HEK293 (cell line): ENCODE measurements at regions not wholly inside any gene's neighbourhood (a gene's known extent, or its start where the extent isn't known, plus 50 kb on each side); places are given as distances from the start of the nearest gene placed in this dataset.

Source experiments
- CTCF ChIA-PET: fragments of 350-600 bp; formaldehyde crosslinking; extraction: SDS; loops from one replicate; lab custom pipeline; 2021; ENCODE audit warnings: antibody characterized with exemption; lab: Yijun Ruan, JAX
- POLR2A ChIA-PET: fragments of 300-600 bp; formaldehyde crosslinking; extraction: SDS; loops from one replicate; lab custom pipeline; 2020; ENCODE audit warnings: antibody characterized with exemption, inconsistent platforms; lab: Yijun Ruan, JAX
- H3K27ac ChIP-seq: fragments of 200-500 bp; sonication (Bioruptor generic); 2 replicates; pipeline ENCODE4 v1.5.1; 2014; ENCODE audit warnings: low read depth, low read length, control low read depth, inconsistent platforms; ENCODE audit errors: extremely low read depth
- H3K36me3 ChIP-seq, 2 experiments: fragments of 200-500 bp in 1 of 2; sonication (Bioruptor generic) in 1 of 2; 1 replicate in 1 of 2; 2 replicates in 1 of 2; pipeline ENCODE4 v1.5.1; 2014 to 2017; ENCODE audit warnings: inconsistent platforms in 2 of 2, low read length in 2 of 2; ENCODE audit not compliant: control insufficient read depth in 2 of 2, insufficient read depth in 1 of 2
- H3K4me1 ChIP-seq: fragments of 200-500 bp; sonication (Bioruptor generic); 2 replicates; pipeline ENCODE4 v1.5.1; 2014; ENCODE audit warnings: mild to moderate bottlenecking, low read length, inconsistent platforms; ENCODE audit not compliant: control insufficient read depth, insufficient read depth
- H3K4me3 ChIP-seq: 2 replicates; pipeline ENCODE4 v1.5.1; 2011; ENCODE audit warnings: low read depth, mild to moderate bottlenecking, control low read depth, low read length, moderate library complexity
- H3K9me3 ChIP-seq: fragments of 200-500 bp; sonication (Bioruptor generic); 2 replicates; pipeline ENCODE4 v1.5.1; 2014; ENCODE audit warnings: low read depth, low read length, inconsistent platforms; ENCODE audit not compliant: control insufficient read depth, insufficient read depth
- ATF2 ChIP-seq: fragments of 450-650 bp; formaldehyde crosslinking; IDR thresholded peaks from 2 replicates; pipeline ENCODE4 v1.5.1; 2016; ENCODE audit warnings: missing biosample characterization, missing genetic modification characterization, low read depth
- GLI2 ChIP-seq: fragments of 450-650 bp; formaldehyde crosslinking; IDR thresholded peaks from 2 replicates; pipeline ENCODE4; 2017; ENCODE audit warnings: missing biosample characterization, missing genetic modification characterization, low read depth, borderline replicate concordance
- KLF16 ChIP-seq: fragments of 450-650 bp; formaldehyde crosslinking; IDR thresholded peaks from 2 replicates; pipeline ENCODE4 v1.5.1; 2017; ENCODE audit warnings: missing biosample characterization, missing genetic modification characterization
- KLF8 ChIP-seq: fragments of 450-650 bp; formaldehyde crosslinking; IDR thresholded peaks from 2 replicates; pipeline ENCODE4 v1.5.1; 2016; ENCODE audit warnings: missing biosample characterization, missing genetic modification characterization
- RBAK ChIP-seq: fragments of 450-650 bp; formaldehyde crosslinking; IDR thresholded peaks from 2 replicates; pipeline ENCODE4 v1.5.1; 2016; ENCODE audit warnings: missing biosample characterization, missing genetic modification characterization
- YY2 ChIP-seq: fragments of 450-650 bp; formaldehyde crosslinking; IDR thresholded peaks from 2 replicates; pipeline ENCODE4 v1.5.1; 2016; ENCODE audit warnings: missing biosample characterization, missing genetic modification characterization
- ZBTB7A ChIP-seq: fragments of 450-650 bp; formaldehyde crosslinking; IDR thresholded peaks from 2 replicates; pipeline ENCODE4 v1.5.1; 2016; ENCODE audit warnings: low read depth, missing biosample characterization, missing genetic modification characterization
- ZBTB8A ChIP-seq: fragments of 450-650 bp; formaldehyde crosslinking; IDR thresholded peaks from 2 replicates; pipeline ENCODE4 v1.5.1; 2016; ENCODE audit warnings: missing biosample characterization, missing genetic modification characterization
- ZFP69B ChIP-seq: fragments of 450-650 bp; formaldehyde crosslinking; IDR thresholded peaks from 2 replicates; pipeline ENCODE4 v1.5.1; 2016; ENCODE audit warnings: missing biosample characterization, missing genetic modification characterization
- ZNF16 ChIP-seq: fragments of 450-650 bp; formaldehyde crosslinking; IDR thresholded peaks from 2 replicates; pipeline ENCODE4 v1.5.1; 2016; ENCODE audit warnings: low read depth, missing biosample characterization, missing genetic modification characterization
- ZNF175 ChIP-seq: fragments of 450-650 bp; formaldehyde crosslinking; IDR thresholded peaks from 2 replicates; pipeline ENCODE4 v1.5.1; 2016; ENCODE audit warnings: missing biosample characterization, missing genetic modification characterization
- ZNF184 ChIP-seq: fragments of 450-650 bp; IDR thresholded peaks from 2 replicates; pipeline ENCODE4 v1.5.1; 2018; ENCODE audit warnings: missing biosample characterization, mild to moderate bottlenecking, missing genetic modification characterization
- ZNF211 ChIP-seq: fragments of 450-650 bp; formaldehyde crosslinking; IDR thresholded peaks from 2 replicates; pipeline ENCODE4 v1.5.1; 2016; ENCODE audit warnings: low read depth, missing biosample characterization, missing genetic modification characterization
- ZNF214 ChIP-seq: fragments of 450-650 bp; formaldehyde crosslinking; IDR thresholded peaks from 2 replicates; pipeline ENCODE4 v1.5.1; 2017; ENCODE audit warnings: missing biosample characterization, mild to moderate bottlenecking, missing genetic modification characterization, borderline replicate concordance
- ZNF239 ChIP-seq: fragments of 450-650 bp; formaldehyde crosslinking; IDR thresholded peaks from 2 replicates; pipeline ENCODE4 v1.5.1; 2016; ENCODE audit warnings: missing biosample characterization, missing genetic modification characterization
- ZNF248 ChIP-seq: fragments of 450-650 bp; formaldehyde crosslinking; IDR thresholded peaks from 2 replicates; pipeline ENCODE4 v1.5.1; 2017; ENCODE audit warnings: missing biosample characterization, missing genetic modification characterization
- ZNF266 ChIP-seq: fragments of 450-650 bp; formaldehyde crosslinking; IDR thresholded peaks from 2 replicates; pipeline ENCODE4 v1.5.1; 2016; ENCODE audit warnings: missing biosample characterization, missing genetic modification characterization, low read depth
- ZNF280C ChIP-seq: fragments of 450-650 bp; formaldehyde crosslinking; IDR thresholded peaks from 2 replicates; pipeline ENCODE4 v1.5.1; 2016; ENCODE audit warnings: missing biosample characterization, missing genetic modification characterization
- ZNF302 ChIP-seq: fragments of 450-650 bp; formaldehyde crosslinking; IDR thresholded peaks from 2 replicates; pipeline ENCODE4 v1.5.1; 2016; ENCODE audit warnings: missing biosample characterization, missing genetic modification characterization, low read depth
- ZNF433 ChIP-seq: fragments of 450-650 bp; formaldehyde crosslinking; IDR thresholded peaks from 2 replicates; pipeline ENCODE4 v1.5.1; 2016; ENCODE audit warnings: missing biosample characterization, missing genetic modification characterization, low read depth
- ZNF48 ChIP-seq: fragments of 450-650 bp; formaldehyde crosslinking; IDR thresholded peaks from 2 replicates; pipeline ENCODE4 v1.5.1; 2016; ENCODE audit warnings: missing biosample characterization, missing genetic modification characterization
- ZNF514 ChIP-seq: fragments of 450-650 bp; formaldehyde crosslinking; IDR thresholded peaks from 2 replicates; pipeline ENCODE4 v1.5.1; 2016; ENCODE audit warnings: missing biosample characterization, missing genetic modification characterization
- ZNF555 ChIP-seq: fragments of 450-650 bp; formaldehyde crosslinking; conservative IDR thresholded peaks from 2 replicates; pipeline ENCODE4 v1.5.1; 2017; ENCODE audit warnings: missing biosample characterization, mild to moderate bottlenecking, missing genetic modification characterization, inconsistent platforms
- ZNF785 ChIP-seq: fragments of 450-650 bp; formaldehyde crosslinking; IDR thresholded peaks from 2 replicates; pipeline ENCODE4 v1.5.1; 2016; ENCODE audit warnings: missing biosample characterization, missing genetic modification characterization
- ZSCAN18 ChIP-seq: fragments of 450-650 bp; formaldehyde crosslinking; IDR thresholded peaks from 2 replicates; pipeline ENCODE4 v1.5.1; 2016; ENCODE audit warnings: missing biosample characterization, missing genetic modification characterization
- TF ChIP-seq, protein P1 (sequence below): fragments of 450-650 bp; formaldehyde crosslinking; IDR thresholded peaks from 2 replicates; pipeline ENCODE4 v1.5.1; 2016; ENCODE audit warnings: missing biosample characterization, missing genetic modification characterization

DNA sequence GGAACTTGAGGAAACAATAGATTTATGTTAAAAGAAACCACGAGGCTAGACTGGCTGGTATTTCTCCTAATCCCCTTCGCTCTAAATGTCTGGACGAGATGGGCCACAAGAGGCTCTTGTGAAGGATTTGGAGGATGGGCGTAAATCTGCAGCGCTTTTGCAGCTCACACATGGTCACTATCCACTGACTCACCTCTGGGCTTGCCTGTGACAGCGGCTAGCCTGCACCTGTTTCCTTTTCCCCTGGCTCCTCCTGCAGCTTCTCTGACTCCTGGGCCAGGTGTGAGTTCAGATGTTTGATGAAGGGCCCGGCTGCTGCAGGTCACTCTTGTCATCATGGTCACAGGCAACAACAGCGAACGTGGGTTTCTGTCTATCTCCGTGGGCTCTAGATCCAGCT, 629.4 kb downstream of the CBLN4 start:
- H3K9me3 ChIP-seq = no peaks in the 10 kb centered on the region
- no peaks in the 10 kb centered on the region for H3K36me3 ChIP-seq
- no peak for TF ChIP-seq ZNF48
- TF ChIP-seq ZNF211 (tag by site-specific recombination) = no peak
- TF ChIP-seq ZNF239 (tag by site-specific recombination) = no peak
- no peak for TF ChIP-seq ZNF302
- no peak for TF ChIP-seq KLF16 (tag by site-specific recombination)
- no peak for TF ChIP-seq ZFP69B (tag by site-specific recombination)
- no peak for TF ChIP-seq ZNF175
- TF ChIP-seq ZNF266 (tag by site-specific recombination) = no peak
- TF ChIP-seq KLF8 (tag by site-specific recombination) = no peak
- TF ChIP-seq ZNF785 (tag by site-specific recombination) = no peak
- no peak for TF ChIP-seq ZNF280C
- TF ChIP-seq ZNF433 (tag by site-specific recombination) = no peak
- TF ChIP-seq YY2 (tag by site-specific recombination) = no peak
- TF ChIP-seq GLI2 (tag by site-specific recombination) = no peak
- TF ChIP-seq ZBTB8A (tag by site-specific recombination) = no peak
- TF ChIP-seq ZNF248 (tag by site-specific recombination) = no peak
- no peak for TF ChIP-seq ZBTB7A (tag by site-specific recombination)
- TF ChIP-seq, protein P1, sequence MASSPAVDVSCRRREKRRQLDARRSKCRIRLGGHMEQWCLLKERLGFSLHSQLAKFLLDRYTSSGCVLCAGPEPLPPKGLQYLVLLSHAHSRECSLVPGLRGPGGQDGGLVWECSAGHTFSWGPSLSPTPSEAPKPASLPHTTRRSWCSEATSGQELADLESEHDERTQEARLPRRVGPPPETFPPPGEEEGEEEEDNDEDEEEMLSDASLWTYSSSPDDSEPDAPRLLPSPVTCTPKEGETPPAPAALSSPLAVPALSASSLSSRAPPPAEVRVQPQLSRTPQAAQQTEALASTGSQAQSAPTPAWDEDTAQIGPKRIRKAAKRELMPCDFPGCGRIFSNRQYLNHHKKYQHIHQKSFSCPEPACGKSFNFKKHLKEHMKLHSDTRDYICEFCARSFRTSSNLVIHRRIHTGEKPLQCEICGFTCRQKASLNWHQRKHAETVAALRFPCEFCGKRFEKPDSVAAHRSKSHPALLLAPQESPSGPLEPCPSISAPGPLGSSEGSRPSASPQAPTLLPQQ (tag by site-specific recombination) = no peak
- no peak for TF ChIP-seq ZNF184
- no peak for TF ChIP-seq RBAK (tag by site-specific recombination)
- no peaks in the 10 kb centered on the region for H3K4me1 ChIP-seq
- ChIA-PET CTCF (no interaction called here), POLR2A (no interaction called here)
- no peak overlapping the region for H3K27ac ChIP-seq
- no peak overlapping the region for H3K4me3 ChIP-seq

- Histone ChIP-seq H3K27ac (no peak overlapping the region), H3K4me1 (no peaks in the 10 kb centered on the region), H3K36me3 (no peaks in the 10 kb centered on the region), H3K9me3 (no peaks in the 10 kb centered on the region), H3K4me3 (no peak overlapping the region)
- ChIA-PET CTCF (interaction anchor here (0.7 kb wide), 1 partner anchor 684 kb away, joined by 5 read pairs; no protein-coding TSS in a partner anchor), POLR2A (no interaction called here)
- TF ChIP-seq ZNF214 (tag by site-specific recombination) (no peak), ZSCAN18 (tag by site-specific recombination) (no peak), ZNF16 (tag by site-specific recombination) (no peak), ZNF555 (tag by site-specific recombination) (no peak), ZNF514 (tag by site-specific recombination) (no peak), ATF2 (peak; percentile 44; the same call in 1 of the 2 replicates)
Observed at GRCh38 chr20:55365745-55366144, 639.6 kb downstream of the CBLN4 start.
